ENCODE measurements at regions not wholly inside any gene's neighbourhood (a gene's known extent, or its start where the extent isn't known, plus 50 kb on each side); places are given as distances from the start of the nearest gene placed in this dataset.

DNA sequence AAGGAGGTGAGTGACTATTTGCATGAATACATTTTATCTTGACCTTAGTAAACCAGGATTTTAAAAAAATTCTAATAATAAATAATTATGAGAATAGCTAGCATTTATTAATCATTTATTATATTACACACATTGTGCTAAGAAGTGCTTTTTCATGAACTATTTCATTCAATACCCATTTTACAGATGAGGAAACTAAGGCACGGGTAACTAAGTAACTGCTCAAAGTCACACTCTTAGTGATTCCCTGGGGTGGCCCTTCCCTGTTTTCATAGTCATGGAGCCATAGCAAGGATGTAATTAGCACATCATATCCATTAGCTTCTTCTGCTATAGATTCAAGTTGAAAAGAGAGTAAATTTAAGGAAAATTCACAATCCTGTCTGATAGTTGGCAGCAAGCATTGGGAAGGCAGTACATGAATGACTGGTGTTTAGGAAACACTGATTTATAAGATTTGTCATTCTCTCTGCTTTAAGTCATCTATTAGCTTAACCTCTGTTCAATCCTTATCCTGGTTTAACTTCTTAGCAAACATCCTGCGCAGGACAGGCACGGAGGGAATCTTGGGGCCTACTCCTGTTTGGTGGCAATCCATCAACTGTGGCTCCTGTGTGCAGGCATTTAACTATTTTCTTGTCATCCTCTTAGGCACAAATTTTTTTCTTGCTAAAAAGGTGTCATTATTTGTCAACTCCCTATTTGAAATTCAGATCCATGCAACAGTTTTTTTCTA lies 68.3 kb downstream of the RIN2 start:
- TF ChIP-seq, protein P1, sequence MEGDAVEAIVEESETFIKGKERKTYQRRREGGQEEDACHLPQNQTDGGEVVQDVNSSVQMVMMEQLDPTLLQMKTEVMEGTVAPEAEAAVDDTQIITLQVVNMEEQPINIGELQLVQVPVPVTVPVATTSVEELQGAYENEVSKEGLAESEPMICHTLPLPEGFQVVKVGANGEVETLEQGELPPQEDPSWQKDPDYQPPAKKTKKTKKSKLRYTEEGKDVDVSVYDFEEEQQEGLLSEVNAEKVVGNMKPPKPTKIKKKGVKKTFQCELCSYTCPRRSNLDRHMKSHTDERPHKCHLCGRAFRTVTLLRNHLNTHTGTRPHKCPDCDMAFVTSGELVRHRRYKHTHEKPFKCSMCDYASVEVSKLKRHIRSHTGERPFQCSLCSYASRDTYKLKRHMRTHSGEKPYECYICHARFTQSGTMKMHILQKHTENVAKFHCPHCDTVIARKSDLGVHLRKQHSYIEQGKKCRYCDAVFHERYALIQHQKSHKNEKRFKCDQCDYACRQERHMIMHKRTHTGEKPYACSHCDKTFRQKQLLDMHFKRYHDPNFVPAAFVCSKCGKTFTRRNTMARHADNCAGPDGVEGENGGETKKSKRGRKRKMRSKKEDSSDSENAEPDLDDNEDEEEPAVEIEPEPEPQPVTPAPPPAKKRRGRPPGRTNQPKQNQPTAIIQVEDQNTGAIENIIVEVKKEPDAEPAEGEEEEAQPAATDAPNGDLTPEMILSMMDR (IDR thresholded peaks at IDR 0.05), result no peak
- no peak for TF ChIP-seq POLR2A (IDR thresholded peaks at IDR 0.05)
